PC-3 (cell line): ENCODE measurements at regions not wholly inside any gene's neighbourhood (a gene's known extent, or its start where the extent isn't known, plus 50 kb on each side); places are given as distances from the start of the nearest gene placed in this dataset.

Experiments
- CTCF ChIP-seq: fragments of 300-600 bp; sonication (generic); conservative IDR thresholded peaks from 2 replicates; pipeline ENCODE4 v1.5.1; 2017; ENCODE audit warnings: antibody characterized with exemption, low read depth, mild to moderate bottlenecking, low read length
- EZH2 ChIP-seq: fragments of 300-600 bp; sonication (generic); IDR thresholded peaks from one replicate; pipeline ENCODE4 v1.6.1; 2017; ENCODE audit warnings: antibody characterized with exemption, mild to moderate bottlenecking, low read length; ENCODE audit not compliant: unreplicated experiment
- EZH2phosphoT487 ChIP-seq: fragments of 300-600 bp; sonication (generic); IDR thresholded peaks from 2 replicates; pipeline ENCODE4 v1.6.1; 2018; ENCODE audit warnings: mild to moderate bottlenecking, antibody characterized with exemption, low read length, borderline replicate concordance

GRCh38 chr3:87361271-87361670, 84.9 kb upstream of the POU1F1 start:
- TF ChIP-seq CTCF (no peak), EZH2 (no peak), EZH2phosphoT487 (no peak)
